ENCODE measurements at regions not wholly inside any gene's neighbourhood (a gene's known extent, or its start where the extent isn't known, plus 50 kb on each side); places are given as distances from the start of the nearest gene placed in this dataset.
"Not testable (repeated sequence)": the region's sequence is repeated elsewhere in the genome, so short reads cannot be mapped to it uniquely, and the experiment has no call there.

DNA sequence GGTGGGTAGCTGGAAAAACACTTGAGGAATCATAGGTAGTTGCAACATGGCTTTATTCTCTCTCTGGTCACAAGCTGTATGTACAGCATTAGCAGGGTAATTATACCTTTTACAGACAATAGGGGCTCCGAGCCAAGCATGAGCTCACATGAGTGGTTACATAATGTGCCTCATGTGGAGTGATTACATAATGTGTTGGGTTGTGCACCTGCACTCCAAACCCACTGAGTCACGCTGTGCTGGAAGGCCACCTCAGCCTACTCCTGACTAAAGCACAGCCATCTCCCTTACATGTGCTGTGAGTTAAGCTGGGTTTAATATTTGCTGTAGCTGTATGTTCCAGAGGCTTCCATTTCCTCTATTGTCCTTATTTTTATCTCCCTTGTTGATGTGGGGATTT lies 348.7 kb upstream of the SEMA3C start:
- POLR2A ChIA-PET: no interaction called here
- peak; percentile 28 for DNase-seq (ENCODE audit: low read depth, low spot score)
- CTCF ChIA-PET: no interaction called here
- TF ChIP-seq, protein P1, sequence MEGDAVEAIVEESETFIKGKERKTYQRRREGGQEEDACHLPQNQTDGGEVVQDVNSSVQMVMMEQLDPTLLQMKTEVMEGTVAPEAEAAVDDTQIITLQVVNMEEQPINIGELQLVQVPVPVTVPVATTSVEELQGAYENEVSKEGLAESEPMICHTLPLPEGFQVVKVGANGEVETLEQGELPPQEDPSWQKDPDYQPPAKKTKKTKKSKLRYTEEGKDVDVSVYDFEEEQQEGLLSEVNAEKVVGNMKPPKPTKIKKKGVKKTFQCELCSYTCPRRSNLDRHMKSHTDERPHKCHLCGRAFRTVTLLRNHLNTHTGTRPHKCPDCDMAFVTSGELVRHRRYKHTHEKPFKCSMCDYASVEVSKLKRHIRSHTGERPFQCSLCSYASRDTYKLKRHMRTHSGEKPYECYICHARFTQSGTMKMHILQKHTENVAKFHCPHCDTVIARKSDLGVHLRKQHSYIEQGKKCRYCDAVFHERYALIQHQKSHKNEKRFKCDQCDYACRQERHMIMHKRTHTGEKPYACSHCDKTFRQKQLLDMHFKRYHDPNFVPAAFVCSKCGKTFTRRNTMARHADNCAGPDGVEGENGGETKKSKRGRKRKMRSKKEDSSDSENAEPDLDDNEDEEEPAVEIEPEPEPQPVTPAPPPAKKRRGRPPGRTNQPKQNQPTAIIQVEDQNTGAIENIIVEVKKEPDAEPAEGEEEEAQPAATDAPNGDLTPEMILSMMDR (IDR thresholded peaks at IDR 0.05; ENCODE audit: insufficient read depth, low read length, missing control alignments): no peak
- H3K4me3 ChIP-seq (ENCODE audit: low read depth, low read length): no peak overlapping the region

- DNase-seq (ENCODE audit: low read depth, low spot score): no peak
- TF ChIP-seq, protein P1 (IDR thresholded peaks at IDR 0.05; ENCODE audit: insufficient read depth, low read length, missing control alignments): no peak
- POLR2A ChIA-PET: no interaction called here
- CTCF ChIA-PET: no interaction called here
- H3K4me3 ChIP-seq (ENCODE audit: low read depth, low read length): no peak overlapping the region
Observed at GRCh38 chr7:81264116-81264515, 345.3 kb upstream of the SEMA3C start.

DNA sequence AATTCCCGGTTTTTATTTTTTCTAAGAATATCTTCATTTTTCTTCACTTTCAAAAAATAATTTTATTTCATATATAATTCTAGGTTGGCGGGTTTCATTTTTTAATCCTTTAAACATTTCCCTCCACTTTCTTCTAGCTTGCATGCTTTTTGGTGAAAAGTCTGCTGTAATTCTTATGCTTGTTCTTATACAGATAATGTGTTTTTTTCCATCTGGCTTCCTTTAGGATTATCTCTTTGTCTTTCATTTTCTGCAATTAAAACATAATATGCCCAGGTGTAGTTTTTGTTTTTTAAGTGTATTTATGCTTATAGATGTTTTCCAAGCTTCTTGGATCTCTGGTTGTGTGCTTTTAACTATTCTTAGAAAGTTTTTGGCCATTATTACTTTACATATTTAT lies 341.3 kb upstream of the SEMA3C start:
- POLR2A ChIA-PET: no interaction called here
- CTCF ChIA-PET: interaction anchor here (0.6 kb wide), 1 partner anchor 709 kb away, joined by 3 read pairs; no protein-coding TSS in a partner anchor
- no peak for DNase-seq (ENCODE audit: low read depth, low spot score)
- no peak overlapping the region for H3K4me3 ChIP-seq (ENCODE audit: low read depth, low read length)
- TF ChIP-seq, protein P1 (IDR thresholded peaks at IDR 0.05; ENCODE audit: insufficient read depth, low read length, missing control alignments): no peak

- ChIA-PET POLR2A (no interaction called here), CTCF (interaction anchor here (0.5 to 1.3 kb wide), 4 partner anchors 13 to 561 kb away, joined by 3 read pairs; no protein-coding TSS in a partner anchor)
- no peak overlapping the region for H3K4me3 ChIP-seq (ENCODE audit: low read depth, low read length)
- no peak for DNase-seq (ENCODE audit: low read depth, low spot score)
- TF ChIP-seq, protein P1 (IDR thresholded peaks at IDR 0.05; ENCODE audit: insufficient read depth, low read length, missing control alignments): no peak
Observed at GRCh38 chr7:81256991-81257390, 338.1 kb upstream of the SEMA3C start.

GRCh38 chr7:81248420-81248819 lies 329.6 kb upstream of the SEMA3C start:
- TF ChIP-seq, protein P1 (IDR thresholded peaks at IDR 0.05; ENCODE audit: insufficient read depth, low read length, missing control alignments): no peak
- no peak overlapping the region for H3K4me3 ChIP-seq (ENCODE audit: low read depth, low read length)
- no peak for DNase-seq (ENCODE audit: low read depth, low spot score)
- ChIA-PET POLR2A (no interaction called here), CTCF (no interaction called here)

- H3K4me3 ChIP-seq (ENCODE audit: low read depth, low read length); POLR2A ChIA-PET; DNase-seq (ENCODE audit: low read depth, low spot score); CTCF ChIA-PET: not testable (repeated sequence)
Observed at GRCh38 chr7:81247364-81247763, 328.5 kb upstream of the SEMA3C start.

DNA sequence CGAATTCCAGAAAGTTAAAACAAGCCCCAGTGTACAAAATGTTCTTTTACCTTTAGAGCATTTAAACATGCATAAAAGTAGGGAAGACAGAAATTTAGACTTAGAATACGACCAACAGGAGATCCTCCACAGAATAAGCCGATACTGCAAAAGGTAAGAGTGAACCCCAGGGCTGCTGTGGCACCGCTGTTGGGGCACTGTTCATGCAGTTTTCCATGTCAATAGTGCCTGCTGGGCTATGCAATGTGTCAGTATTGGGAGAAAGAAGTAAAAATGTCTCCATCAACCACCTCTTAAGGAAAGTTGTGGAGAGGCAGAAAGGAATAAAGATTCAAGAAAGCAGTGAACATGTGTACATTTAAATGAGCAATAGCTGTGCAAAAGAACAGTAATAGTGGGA lies 326.5 kb upstream of the SEMA3C start:
- DNase-seq (ENCODE audit: low read depth, low spot score): no peak
- POLR2A ChIA-PET: no interaction called here
- no peak overlapping the region for H3K4me3 ChIP-seq (ENCODE audit: low read depth, low read length)
- CTCF ChIA-PET: no interaction called here
- TF ChIP-seq, protein P1 (IDR thresholded peaks at IDR 0.05; ENCODE audit: insufficient read depth, low read length, missing control alignments): no peak

All from AG04449 (cell line).